ENCODE measurements at regions not wholly inside any gene's neighbourhood (a gene's known extent, or its start where the extent isn't known, plus 50 kb on each side); places are given as distances from the start of the nearest gene placed in this dataset.
A peak's percentile ranks its signal among the peaks of the same experiment; 100 is the strongest.
"Not testable (repeated sequence)": the region's sequence is repeated elsewhere in the genome, so short reads cannot be mapped to it uniquely, and the experiment has no call there.

DNA sequence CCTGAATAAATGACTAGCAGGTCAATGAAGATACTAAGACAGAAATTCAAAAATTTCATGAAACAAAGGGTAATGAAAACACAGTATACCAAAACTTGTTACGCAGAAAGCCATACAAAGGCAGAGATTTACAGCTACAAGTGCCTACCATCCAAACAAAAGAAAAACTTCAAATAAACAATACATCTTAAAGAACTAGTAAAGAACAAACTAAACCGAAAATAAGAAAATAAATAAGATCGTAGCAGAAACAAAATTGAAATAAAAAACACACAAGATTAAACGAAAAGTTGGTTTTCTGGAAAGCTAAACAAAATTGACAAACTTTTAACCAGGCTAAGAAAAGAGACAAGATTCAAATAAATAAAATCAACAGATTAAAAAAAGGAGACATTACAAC is 51.5 kb downstream of the VPREB1 start:
- DNase-seq (ENCODE audit: insufficient read length, low spot score); FAIRE-seq: not testable (repeated sequence)

DNA sequence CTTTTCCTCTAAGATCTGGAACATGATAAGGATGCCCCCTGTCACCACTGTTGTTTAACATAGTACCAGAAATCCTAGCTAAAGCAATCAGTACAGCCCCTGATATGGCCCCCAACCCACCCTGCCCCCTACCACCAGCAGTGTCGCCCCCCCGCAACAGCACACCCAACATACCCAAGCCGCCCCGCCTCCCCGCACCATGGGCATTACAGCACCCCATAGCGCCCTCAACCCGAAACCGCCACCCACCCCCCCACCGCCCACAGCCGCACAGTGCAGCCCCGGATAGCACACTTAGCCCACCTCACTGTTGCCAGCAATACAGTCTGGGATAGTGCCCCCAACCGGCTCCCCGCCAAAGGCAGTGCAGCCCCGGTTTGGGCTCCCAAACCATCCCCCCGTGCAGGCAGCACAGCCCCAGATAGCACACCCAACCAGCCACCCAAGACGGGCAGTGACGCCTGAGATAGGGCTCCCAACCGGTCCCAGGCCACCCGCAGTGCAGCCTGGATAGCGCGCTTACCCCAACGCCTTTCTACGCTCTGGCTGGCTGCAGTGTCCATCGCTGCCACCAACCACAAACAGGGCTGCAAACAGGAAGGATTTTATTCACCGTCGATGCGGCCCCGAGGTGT is 52.7 kb downstream of the VPREB1 start:
- not testable (repeated sequence) for FAIRE-seq; DNase-seq (ENCODE audit: insufficient read length, low spot score)

DNA sequence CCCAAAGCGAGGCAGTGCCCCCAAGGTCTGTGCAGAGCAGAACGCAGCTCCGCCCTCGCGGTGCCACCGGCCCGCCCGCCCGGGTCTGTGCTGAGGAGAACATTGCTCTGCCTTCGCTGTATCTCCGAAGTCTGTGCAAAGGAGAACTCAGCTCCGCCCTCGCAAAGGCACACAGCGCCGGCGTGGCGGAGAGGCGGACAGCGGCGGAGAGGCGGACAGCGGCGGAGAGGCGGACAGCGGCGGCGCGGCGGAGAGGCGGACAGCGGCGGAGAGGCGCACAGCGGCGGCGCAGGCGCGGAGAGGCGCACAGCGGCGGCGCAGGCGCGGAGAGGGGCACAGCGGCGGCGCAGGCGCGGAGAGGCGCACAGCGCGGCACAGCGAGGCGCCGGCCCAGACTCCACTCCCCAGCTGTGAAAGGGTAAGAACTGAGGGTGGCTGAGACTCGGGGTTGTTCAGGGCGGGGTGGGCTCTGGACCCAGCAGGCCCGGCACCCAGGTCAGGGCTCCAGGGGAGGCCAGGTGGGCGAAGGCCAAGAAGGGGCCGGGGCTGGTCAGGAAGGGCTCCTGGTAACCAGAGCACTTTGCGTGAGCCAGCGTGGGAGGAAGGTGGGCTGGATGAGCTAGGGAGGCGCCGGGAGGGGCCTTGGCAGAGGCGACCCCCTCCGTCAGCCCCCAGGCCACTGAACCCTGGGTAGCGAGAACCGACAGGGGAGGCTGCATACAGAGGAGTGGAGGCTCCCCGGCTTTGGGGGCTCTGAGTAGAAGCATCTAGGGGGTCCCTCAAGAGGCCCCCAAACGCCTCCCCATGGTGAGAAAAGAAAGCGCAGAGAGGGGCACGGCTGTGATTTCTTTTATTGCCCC is 53.4 kb downstream of the VPREB1 start:
- DNase-seq (ENCODE audit: insufficient read length, low spot score); FAIRE-seq: not testable (repeated sequence)

DNA sequence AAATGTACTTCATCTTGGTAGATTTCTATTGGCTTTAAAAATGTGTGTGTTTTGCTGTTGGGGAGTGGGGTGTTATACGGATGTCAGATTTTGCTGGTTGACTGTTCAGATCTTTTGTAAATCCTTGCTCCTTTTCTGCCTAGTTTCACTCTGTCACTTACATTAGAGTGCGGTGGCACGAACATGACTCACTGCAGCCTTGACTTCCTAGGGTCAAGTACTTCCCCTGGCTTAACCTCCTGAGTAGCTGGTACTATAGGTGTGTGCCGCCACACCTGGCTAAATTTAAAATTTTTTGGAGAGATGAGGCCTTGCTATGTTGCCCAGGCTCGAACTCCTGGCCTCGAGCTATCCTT is 54.0 kb downstream of the VPREB1 start:
- not testable (repeated sequence) for FAIRE-seq; DNase-seq (ENCODE audit: insufficient read length, low spot score)

DNA sequence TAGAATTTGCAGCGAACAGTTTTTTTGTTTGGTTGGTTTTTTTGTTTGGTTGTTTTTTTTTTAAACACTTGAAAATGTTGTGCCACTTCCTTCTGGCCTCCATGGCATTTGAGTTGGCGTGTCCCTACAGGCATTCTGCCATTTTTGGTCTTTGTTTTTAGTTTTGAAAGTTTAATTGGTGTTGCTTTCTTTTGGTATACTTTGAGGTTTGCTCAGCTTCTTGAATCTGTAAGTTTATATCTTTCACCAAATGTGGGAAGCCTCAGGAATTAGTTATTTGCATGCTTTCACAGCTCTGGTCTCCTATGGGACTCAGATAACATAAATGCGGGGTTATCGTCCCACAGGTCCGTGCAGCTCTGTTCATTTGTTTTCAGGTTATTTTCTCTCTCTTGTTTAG is 55.9 kb downstream of the VPREB1 start:
- not testable (repeated sequence) for DNase-seq (ENCODE audit: insufficient read length, low spot score); FAIRE-seq

DNA sequence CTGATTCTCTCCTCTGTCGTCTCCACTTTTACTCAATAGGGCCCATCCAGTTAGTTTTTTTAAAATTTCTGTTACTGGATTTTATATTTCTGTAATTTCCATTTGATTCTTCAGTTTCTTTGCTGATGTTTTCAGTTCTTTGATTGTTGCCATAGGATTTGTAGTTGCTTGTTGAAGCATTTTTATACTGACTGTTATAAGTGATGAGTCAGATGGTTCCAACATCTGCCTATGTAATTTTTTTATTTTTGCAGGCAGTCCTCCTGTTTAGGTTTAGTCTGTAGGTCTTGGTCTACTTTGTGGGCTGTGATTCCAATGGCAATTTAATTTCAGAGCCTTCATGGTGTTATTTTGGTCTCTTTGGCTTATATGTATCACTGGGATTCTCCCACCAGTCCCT is 56.4 kb downstream of the VPREB1 start:
- FAIRE-seq, result not testable (repeated sequence)

DNA sequence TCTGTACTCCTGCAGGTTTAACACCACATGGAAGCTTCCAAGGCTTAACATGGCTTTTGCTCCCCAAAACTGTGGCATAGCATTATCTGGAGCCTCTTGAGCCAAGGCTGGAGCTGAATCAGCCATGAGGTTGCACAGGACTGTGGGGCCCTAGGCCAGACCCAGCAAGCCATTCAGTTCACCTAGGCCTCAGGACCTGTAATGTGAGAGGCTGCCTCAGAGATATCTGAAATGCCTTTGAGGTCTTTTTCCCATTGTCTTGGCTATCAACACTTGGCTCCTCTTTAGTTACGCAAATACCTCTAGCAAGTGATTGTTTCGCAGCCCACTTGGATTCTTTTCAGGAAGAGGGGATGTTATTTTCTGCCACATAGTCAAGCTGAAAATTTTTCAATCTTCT is 72.0 kb downstream of the VPREB1 start:
- DNase-seq (ENCODE audit: insufficient read length, low spot score) (no peak), FAIRE-seq (no peak)

More for the DNA sequence above, 56.4 kb downstream of the VPREB1 start:
- DNase-seq (ENCODE audit: insufficient read length, low spot score), result not testable (repeated sequence)

DNA sequence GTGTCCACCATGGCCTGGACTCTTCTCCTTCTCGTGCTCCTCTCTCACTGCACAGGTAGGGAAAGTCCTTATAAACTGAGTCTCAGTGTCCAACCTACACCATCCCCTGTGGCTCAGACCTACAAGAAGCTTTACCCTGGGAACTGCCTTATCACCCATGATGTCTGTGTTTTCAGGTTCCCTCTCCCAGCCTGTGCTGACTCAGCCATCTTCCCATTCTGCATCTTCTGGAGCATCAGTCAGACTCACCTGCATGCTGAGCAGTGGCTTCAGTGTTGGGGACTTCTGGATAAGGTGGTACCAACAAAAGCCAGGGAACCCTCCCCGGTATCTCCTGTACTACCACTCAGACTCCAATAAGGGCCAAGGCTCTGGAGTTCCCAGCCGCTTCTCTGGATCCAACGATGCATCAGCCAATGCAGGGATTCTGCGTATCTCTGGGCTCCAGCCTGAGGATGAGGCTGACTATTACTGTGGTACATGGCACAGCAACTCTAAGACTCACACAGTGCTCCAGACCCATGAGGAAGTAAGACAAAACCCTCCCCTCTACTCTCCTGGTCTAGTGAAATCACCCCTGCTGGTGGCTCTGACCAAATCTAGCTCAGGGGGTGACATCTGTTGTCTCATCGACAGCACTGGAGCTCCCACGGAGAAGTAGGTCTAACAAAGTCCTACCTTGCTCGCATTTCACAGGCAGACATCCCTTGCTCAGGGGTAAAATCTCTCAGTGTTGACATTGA is 74.3 kb downstream of the VPREB1 start:
- no peak for FAIRE-seq
- DNase-seq (ENCODE audit: insufficient read length, low spot score), result no peak

DNA sequence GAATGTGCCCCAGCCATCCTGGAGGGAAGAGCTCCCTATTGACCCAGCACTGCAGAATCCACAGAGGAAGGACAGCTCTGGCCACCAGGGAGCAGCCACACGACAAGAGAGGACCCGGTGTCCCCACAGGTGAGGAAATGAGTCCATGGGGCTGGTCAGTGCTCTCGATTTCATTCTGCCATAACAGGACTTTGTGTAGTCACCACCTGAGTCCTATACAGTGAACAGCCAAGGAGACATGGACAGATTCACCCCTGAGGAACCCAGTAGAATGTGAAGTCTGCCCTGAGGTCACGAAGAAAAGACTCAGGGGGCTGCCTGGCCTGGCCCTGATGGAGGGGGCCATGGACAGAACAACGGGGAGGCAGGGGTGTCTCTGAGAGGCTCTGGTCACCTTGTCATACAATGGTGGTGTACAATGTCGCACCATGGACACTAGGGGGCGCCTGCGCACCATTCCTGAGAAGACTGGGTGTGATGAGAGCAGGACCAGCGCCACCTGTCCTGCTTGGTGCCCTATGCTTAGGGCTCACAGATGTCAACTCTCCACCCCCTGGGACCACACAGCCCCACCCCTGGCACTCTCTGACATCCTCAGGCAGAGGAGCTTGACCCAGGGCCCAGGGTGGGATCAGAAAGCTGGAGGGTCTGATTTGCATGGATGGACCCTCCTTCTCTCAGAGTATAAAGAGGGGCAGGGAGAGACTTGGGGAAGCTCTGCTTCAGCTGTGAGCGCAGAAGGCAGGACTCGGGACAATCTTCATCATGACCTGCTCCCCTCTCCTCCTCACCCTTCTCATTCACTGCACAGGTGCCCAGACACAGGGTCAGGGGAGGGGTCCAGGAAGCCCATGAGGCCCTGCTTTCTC is 77.4 kb downstream of the VPREB1 start:
- FAIRE-seq (peak; percentile 73), DNase-seq (ENCODE audit: insufficient read length, low spot score) (peak; percentile 70)

DNA sequence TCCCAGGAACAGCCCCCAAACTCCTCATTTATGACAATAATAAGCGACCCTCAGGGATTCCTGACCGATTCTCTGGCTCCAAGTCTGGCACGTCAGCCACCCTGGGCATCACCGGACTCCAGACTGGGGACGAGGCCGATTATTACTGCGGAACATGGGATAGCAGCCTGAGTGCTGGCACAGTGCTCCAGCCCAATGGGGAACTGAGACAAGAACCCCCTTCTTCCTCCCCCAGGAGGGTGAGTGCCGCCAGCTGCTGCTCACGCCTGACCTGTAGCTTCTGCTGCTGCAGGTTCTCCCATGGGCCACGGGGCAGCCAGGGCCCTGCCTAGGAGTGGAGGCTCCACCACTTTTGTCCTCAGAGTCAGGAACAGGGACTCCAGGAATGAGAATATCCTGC is 78.2 kb downstream of the VPREB1 start:
- no peak for DNase-seq (ENCODE audit: insufficient read length, low spot score)
- FAIRE-seq, result no peak

DNA sequence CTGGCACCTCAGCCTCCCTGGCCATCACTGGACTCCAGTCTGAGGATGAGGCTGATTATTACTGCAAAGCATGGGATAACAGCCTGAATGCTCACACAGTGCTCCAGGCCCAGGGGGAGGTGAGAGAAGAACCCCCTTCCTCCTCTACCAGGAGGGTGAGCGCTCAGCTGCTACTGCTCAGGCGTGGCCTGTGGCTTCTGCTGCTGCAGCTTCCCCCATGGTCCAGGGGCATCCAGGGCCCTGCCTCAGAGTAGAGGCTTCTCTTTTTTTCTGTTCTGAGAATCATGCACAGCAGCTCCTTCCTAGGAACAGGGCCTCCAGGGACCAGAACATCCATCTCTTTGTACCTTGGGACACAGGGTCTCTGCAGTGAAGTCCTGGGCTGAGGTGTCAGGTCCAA is 83.1 kb downstream of the VPREB1 start:
- FAIRE-seq, result no peak
- DNase-seq (ENCODE audit: insufficient read length, low spot score), result no peak

DNA sequence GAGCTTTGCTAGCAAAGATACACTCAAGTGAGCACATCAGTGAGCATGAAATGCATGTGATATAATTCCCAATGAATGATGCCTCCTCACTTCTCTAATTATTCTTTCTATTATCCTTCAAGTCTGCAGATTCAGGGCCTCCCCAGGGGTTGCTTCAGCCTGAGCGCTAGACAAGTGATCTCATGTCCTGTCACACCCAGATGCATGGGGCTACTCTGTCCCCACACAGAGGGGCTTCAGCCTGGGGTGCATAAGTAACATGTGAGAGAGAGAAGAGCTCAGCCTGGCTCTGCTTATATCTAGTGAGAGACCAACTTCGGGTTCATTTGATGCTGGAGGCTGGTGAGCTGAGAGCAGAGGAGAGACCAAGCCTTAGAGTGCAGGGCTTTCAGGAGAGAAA is 85.2 kb downstream of the VPREB1 start:
- DNase-seq (ENCODE audit: insufficient read length, low spot score) (no peak), FAIRE-seq (no peak)

DNA sequence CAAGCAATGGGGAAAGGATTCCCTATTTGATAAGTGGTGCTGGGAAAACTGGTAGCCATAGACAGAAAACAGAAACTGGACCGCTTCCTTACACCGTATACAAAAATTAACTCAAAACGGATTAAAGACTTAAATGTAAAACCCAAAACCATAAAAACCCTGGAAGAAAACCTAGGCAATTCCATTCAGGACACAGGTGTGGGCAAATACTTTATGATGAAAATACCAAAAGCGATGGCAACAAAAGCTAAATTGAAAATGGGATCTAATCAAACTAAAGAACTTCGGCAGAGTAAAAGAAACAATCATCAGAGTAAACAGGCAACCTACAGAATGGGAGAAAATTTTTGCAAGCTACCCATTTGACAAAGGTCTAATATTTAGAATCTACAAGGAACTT is 91.1 kb downstream of the VPREB1 start:
- not testable (repeated sequence) for DNase-seq (ENCODE audit: insufficient read length, low spot score); FAIRE-seq

DNA sequence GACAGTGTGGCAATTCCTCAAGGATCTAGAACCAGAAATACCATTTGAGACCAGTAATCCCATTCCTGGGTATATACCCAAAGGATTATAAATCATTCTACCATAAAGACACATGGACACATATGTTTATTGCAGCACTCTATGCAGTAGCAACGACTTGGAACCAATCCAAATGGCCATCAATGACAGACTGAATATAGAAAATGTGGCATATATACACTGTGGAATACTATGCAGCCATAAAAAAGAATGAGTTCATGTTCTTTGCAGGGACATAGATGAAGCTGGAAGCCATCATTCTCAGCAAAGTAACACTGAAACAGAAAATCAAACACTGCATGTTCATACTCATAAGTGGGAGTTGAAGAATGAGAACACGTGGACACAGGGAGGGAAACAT is 91.7 kb downstream of the VPREB1 start:
- FAIRE-seq; DNase-seq (ENCODE audit: insufficient read length, low spot score): not testable (repeated sequence)

DNA sequence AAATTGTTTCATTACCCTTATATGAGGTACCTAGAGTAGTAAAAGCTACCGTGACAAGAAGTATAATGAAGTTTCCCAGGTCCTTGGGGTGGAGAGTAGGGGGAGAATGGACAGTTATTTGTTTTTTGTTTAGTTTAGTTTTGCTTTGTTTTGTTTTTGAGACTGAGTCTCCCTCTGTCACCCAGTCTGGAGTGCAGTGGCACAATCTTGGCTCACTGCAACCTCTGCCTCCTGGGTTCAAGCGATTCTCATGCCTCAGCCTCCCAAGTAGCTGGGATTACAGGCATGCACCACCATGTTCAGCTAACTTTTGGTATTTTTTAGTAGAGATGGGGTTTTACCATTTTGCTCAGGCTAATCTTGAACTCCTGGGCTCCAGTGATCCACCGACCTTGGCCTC is 94.2 kb downstream of the VPREB1 start:
- DNase-seq (ENCODE audit: insufficient read length, low spot score); FAIRE-seq: not testable (repeated sequence)

DNA sequence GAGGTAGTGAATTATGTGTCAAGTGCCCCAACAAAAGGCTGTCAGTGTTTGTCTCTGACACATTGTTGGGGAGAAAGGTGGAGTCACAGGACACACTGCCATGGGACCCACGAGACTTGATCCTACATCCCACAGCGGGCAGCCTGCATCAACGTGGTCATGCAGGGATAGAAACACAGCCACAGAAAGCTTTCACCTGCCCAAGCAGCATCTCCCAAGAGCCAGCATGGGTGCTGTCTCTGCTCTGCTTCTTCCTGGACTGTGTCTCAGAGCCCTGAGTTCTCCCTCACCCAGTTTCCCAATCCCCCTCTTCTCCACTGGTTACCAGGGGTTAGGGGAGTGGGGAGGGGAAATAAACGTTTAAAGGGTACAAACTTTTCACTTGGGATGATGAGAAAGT is 97.2 kb downstream of the VPREB1 start:
- DNase-seq (ENCODE audit: insufficient read length, low spot score) (no peak), FAIRE-seq (no peak)

DNA sequence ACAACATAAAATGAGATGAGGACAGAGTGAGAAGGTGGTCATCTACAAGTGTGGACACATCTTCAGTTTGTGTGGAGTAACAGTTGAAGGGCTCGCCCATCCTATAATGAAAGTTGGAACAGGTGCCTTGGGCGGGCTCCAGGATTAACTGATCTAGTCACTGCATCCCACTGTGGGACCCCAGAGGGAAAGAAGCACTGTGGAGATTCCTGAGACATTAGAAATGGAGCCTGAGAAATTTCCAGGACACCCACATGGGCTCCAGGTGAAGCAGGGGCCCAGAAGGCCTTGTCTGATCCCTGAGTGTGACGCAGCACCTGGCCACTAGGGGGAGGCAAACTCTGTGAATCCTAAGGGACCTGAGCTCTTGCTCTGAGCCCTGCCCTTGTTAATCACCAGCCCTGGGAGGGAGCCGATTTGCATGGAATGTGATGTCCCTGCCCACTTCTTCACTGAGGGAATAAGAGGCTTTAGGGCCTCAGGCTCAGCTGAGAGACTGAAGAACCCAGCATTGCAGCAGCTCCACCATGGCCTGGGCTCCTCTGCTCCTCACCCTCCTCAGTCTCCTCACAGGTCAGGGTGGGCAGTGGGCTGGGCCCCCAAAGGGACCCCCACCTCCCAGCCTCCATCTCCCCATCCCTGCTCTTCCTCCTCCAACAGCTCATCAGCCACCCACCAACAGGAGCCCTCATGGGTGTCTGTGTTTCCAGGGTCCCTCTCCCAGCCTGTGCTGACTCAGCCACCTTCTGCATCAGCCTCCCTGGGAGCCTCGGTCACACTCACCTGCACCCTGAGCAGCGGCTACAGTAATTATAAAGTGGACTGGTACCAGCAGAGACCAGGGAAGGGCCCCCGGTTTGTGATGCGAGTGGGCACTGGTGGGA is 98.4 kb downstream of the VPREB1 start:
- FAIRE-seq, result peak; percentile 88
- DNase-seq (ENCODE audit: insufficient read length, low spot score), result peak; percentile 39

DNA sequence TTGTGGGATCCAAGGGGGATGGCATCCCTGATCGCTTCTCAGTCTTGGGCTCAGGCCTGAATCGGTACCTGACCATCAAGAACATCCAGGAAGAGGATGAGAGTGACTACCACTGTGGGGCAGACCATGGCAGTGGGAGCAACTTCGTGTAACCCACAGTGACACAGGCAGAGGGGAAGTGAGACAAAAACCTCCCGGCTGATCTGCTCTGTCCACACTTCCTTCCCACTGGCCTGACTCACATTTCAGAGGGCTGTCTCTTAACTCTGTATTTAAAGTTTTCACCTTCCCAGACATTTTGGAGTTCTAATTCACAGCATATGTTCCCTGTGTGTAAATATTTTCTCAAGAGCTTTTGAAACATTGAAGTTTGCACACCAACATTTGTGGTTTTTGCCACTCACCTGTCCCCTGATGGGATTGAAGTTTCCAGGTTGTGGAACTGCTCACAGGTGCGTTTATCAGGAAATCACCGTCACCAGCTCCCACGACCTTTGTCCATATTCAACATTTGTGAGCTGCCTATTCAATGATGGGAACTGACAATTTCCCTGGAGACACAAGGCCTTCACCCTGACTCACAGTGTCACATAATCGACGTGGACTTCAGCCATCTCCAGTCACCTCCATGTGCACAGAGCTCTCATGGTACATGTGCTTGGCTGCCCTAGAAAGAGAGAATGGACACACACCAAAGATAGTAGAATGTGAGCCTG is 99.2 kb downstream of the VPREB1 start:
- FAIRE-seq, result peak; percentile 62

DNA sequence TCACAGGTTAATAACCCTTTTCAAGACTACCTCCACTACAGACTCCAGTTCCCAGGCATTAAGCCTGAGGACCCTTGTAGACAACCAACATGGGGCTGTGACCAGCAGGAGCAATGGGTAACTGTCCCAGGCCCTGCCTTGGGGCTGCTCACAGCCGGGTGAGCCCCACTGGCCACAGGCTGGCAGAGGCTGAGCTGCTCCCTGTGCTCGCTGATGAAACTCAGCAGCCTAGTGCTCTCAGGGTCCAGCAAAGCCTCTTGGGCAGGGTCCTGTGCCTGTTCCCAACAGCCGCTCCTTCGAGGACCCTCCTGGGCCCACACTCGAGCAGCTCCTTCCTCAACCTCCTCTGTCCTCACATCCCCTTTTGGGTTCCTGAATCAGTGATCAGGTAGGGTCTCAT is 99.8 kb downstream of the VPREB1 start:
- FAIRE-seq (no peak), DNase-seq (ENCODE audit: insufficient read length, low spot score) (no peak)

More for the DNA sequence above, 99.2 kb downstream of the VPREB1 start:
- DNase-seq (ENCODE audit: insufficient read length, low spot score), result no peak
